ENCODE measurements at regions not wholly inside any gene's neighbourhood (a gene's known extent, or its start where the extent isn't known, plus 50 kb on each side); places are given as distances from the start of the nearest gene placed in this dataset.

DNA sequence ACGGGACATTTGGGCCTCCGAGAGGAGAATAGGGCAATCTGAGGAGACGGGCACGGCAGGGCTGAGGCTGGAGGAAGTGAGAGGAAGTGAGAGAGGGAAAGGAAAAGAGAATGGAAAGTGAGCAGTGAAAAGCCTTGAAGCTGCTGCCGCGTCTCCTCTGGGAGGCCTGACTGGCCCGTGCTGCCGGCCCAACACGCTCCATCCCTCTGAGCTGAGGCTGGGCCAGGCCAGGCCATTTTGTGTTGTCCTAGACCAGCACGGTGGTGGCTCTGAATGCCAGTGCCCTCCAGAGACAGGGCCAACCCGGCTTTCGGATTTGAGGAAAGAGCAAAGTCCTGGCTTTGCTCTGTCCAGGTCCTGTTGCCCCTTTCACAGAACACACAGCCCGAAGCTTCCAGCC, 361.1 kb upstream of the SHH start:
- BruUV-seq (replicated peaks) = no TSS peak

DNA sequence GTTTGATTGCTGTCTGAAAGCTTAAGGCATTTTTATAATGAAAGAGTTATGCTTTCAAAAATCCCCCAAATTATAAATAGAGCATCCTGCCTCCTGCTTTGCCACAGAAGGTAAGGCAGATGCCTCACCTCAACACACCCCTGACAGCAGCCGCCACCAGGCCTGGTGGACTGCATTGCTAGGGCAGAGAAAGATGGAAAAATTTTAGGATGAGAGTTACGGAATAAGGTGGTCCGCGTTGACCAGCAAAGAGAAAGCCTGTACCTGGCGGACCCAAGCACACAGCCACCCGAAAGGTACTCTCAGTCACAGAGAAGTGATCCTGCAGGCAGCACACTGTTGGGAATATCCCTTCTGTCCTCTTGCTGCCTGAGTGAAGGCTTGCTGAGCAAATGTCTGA, 360.4 kb upstream of the SHH start:
- no peak for DNase-seq (ENCODE audit: low spot score)
- intact Hi-C loops (cut with micrococcal nuclease; ENCODE audit: unreplicated experiment) = no loop called here
- Histone ChIP-seq H3K4me3 (ENCODE audit: low read depth, low read length, poor library complexity, severe bottlenecking) (no peak overlapping the region), H3K27me3 (replicated peaks; ENCODE audit: insufficient read depth, low read depth, low read length, poor library complexity) (peaks cover 42% of the 10 kb centered on the region), H3K27ac (ENCODE audit: low read depth, low read length, poor library complexity, severe bottlenecking) (no peak overlapping the region), H3K4me1 (ENCODE audit: insufficient read depth, low read length, poor library complexity, severe bottlenecking) (no peaks in the 10 kb centered on the region), H3K36me3 (ENCODE audit: insufficient read depth, low read length, poor library complexity, severe bottlenecking) (no peaks in the 10 kb centered on the region), H3K9me3 (ENCODE audit: low read depth, low read length, poor library complexity, severe bottlenecking) (no peaks in the 10 kb centered on the region)
- no TSS peak for BruUV-seq (replicated peaks)
- ChIA-PET CTCF (no interaction called here), POLR2A (ENCODE audit: low non-redundant PET) (no interaction called here)
- TF ChIP-seq EZH2 (IDR thresholded peaks at IDR 0.05; ENCODE audit: borderline replicate concordance, low read depth, low read length, poor library complexity, severe bottlenecking) = no peak
- TF ChIP-seq CTCF (conservative IDR thresholded peaks at IDR 0.05; ENCODE audit: low read depth, low read length) = no peak

More for the DNA sequence above, 361.1 kb upstream of the SHH start:
- Histone ChIP-seq H3K36me3 (ENCODE audit: insufficient read depth, low read length, poor library complexity, severe bottlenecking) (no peaks in the 10 kb centered on the region), H3K9me3 (ENCODE audit: low read depth, low read length, poor library complexity, severe bottlenecking) (no peaks in the 10 kb centered on the region), H3K27ac (ENCODE audit: low read depth, low read length, poor library complexity, severe bottlenecking) (no peak overlapping the region), H3K4me3 (ENCODE audit: low read depth, low read length, poor library complexity, severe bottlenecking) (no peak overlapping the region), H3K4me1 (ENCODE audit: insufficient read depth, low read length, poor library complexity, severe bottlenecking) (no peaks in the 10 kb centered on the region), H3K27me3 (replicated peaks; ENCODE audit: insufficient read depth, low read depth, low read length, poor library complexity) (peaks cover 45% of the 10 kb centered on the region)
- intact Hi-C loops (cut with micrococcal nuclease; ENCODE audit: unreplicated experiment) = no loop called here
- ChIA-PET POLR2A (ENCODE audit: low non-redundant PET) (no interaction called here), CTCF (no interaction called here)
- DNase-seq (ENCODE audit: low spot score) = no peak
- TF ChIP-seq EZH2 (IDR thresholded peaks at IDR 0.05; ENCODE audit: borderline replicate concordance, low read depth, low read length, poor library complexity, severe bottlenecking) (no peak), CTCF (conservative IDR thresholded peaks at IDR 0.05; ENCODE audit: low read depth, low read length) (no peak)

DNA sequence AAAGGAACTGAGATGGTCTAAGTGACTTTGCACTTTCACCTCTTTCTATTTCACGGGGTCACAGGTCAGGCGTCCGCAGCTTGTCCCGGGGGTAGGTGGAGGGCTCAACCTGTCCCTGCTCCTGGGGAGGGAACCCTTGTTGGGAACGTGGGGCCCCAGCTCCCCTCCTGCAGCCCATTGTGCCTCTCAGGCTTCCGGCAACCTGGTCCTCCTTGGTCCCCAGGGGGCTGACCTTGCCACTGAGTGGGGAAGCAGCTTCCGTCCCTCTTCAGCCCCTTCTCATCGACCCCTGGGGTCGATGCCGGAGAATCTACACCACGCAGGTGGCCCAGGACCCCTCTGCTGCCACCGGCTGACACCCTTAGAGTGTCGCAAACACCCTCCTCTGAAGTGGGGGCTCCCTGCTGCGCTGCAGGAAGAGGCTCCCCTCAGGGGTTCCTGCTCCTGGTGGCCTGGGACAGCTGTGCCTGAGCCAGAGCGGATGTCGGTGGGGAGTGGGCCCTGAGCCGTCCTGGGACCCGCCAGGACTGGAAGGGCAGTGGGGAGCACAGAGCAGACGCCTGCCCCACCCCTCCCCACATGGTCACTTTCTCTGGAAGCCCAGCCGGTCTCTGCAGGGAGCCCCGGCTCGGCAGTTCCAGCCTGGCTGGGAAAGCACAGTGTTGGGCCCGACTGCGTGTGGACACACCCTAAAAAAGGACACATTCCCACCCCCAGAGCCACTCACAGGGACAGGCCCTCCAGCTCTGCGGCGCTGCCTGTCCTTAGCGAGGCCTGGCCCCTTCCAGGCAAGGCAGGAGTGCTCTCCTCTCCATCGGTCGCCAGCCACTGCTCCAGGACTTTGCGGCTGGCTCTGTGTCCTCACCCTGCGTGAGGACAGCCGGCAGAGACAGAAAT, 357.5 kb upstream of the SHH start:
- Histone ChIP-seq H3K27me3 (replicated peaks; ENCODE audit: insufficient read depth, low read depth, low read length, poor library complexity) (peaks cover 46% of the 10 kb centered on the region), H3K9me3 (ENCODE audit: low read depth, low read length, poor library complexity, severe bottlenecking) (no peaks in the 10 kb centered on the region), H3K36me3 (ENCODE audit: insufficient read depth, low read length, poor library complexity, severe bottlenecking) (no peaks in the 10 kb centered on the region), H3K4me1 (ENCODE audit: insufficient read depth, low read length, poor library complexity, severe bottlenecking) (no peaks in the 10 kb centered on the region), H3K4me3 (ENCODE audit: low read depth, low read length, poor library complexity, severe bottlenecking) (no peak overlapping the region), H3K27ac (ENCODE audit: low read depth, low read length, poor library complexity, severe bottlenecking) (no peak overlapping the region)
- ChIA-PET POLR2A (ENCODE audit: low non-redundant PET) (no interaction called here), CTCF (no interaction called here)
- intact Hi-C loops (cut with micrococcal nuclease; ENCODE audit: unreplicated experiment) = no loop called here
- no TSS peak for BruUV-seq (replicated peaks)
- TF ChIP-seq EZH2 (IDR thresholded peaks at IDR 0.05; ENCODE audit: borderline replicate concordance, low read depth, low read length, poor library complexity, severe bottlenecking) = no peak
- no peak for TF ChIP-seq CTCF (conservative IDR thresholded peaks at IDR 0.05; ENCODE audit: low read depth, low read length)
- no peak for DNase-seq (ENCODE audit: low spot score)
